IMR-90 (cell line): ENCODE measurements at regions not wholly inside any gene's neighbourhood (a gene's known extent, or its start where the extent isn't known, plus 50 kb on each side); places are given as distances from the start of the nearest gene placed in this dataset.

Source experiments
- ATAC-seq: fragments of 200-7000 bp; cut with Tn5 transposase; 2 replicates; pipeline ENCODE4 v1.9.1; 2020; ENCODE audit warnings: low read depth, mild to moderate bottlenecking, moderate library complexity
- BruUV-seq: library from RNA; stranded (reverse); fragments of 400-500 nt; replicated peaks from 2 replicates; lab custom pipeline; 2021; lab: Mats Ljungman, UMichigan
- CTCF ChIA-PET: fragments of 300-600 bp; formaldehyde crosslinking; extraction: SDS; loops from one replicate; lab custom pipeline; 2021; ENCODE audit warnings: antibody characterized with exemption; lab: Yijun Ruan, JAX
- POLR2A ChIA-PET: fragments of 300-600 bp; sonication (Branson Sonifier 250); formaldehyde crosslinking; loops from one replicate; lab custom pipeline; 2022; ENCODE audit warnings: antibody characterized with exemption; ENCODE audit not compliant: unreplicated experiment; lab: Charles Lee
- DNase-seq: peaks from one replicate; pipeline ENCODE4 v3.0.0; 2013
- H2AFZ ChIP-seq: replicated peaks from 2 replicates; pipeline ENCODE3; 2013; ENCODE audit warnings: low read length, mild to moderate bottlenecking; ENCODE audit not compliant: poor library complexity
- H2AK5ac ChIP-seq: 2 replicates; pipeline ENCODE4 v1.6.1; 2013; ENCODE audit warnings: low read depth, low read length, inconsistent platforms
- H2AK9ac ChIP-seq: replicated peaks from 2 replicates; pipeline ENCODE3; 2013; ENCODE audit warnings: mild to moderate bottlenecking, low read depth, low read length, moderate library complexity; ENCODE audit not compliant: poor library complexity
- H2BK120ac ChIP-seq: 2 replicates; pipeline ENCODE4 v1.6.1; 2013; ENCODE audit warnings: low read depth, low read length, inconsistent platforms
- H2BK15ac ChIP-seq: 3 replicates; pipeline ENCODE4 v1.6.1; 2013; ENCODE audit warnings: low read depth, low read length, inconsistent platforms
- H2BK20ac ChIP-seq: 2 replicates; pipeline ENCODE4 v1.6.1; 2013; ENCODE audit warnings: low read depth, mild to moderate bottlenecking, inconsistent platforms, low read length, moderate library complexity
- H2BK5ac ChIP-seq: 2 replicates; pipeline ENCODE4 v1.6.1; 2013; ENCODE audit warnings: mild to moderate bottlenecking, low read depth, low read length, inconsistent platforms; ENCODE audit not compliant: poor library complexity, severe bottlenecking
- H3K14ac ChIP-seq: replicated peaks from 2 replicates; pipeline ENCODE4 v1.6.1; 2013; ENCODE audit warnings: low read depth, low read length, inconsistent platforms
- H3K18ac ChIP-seq: 2 replicates; pipeline ENCODE4 v1.6.1; 2013; ENCODE audit warnings: low read depth, low read length, control low read depth
- H3K23ac ChIP-seq: 2 replicates; pipeline ENCODE4 v1.6.1; 2013; ENCODE audit warnings: low read depth, low read length, inconsistent platforms
- H3K27ac ChIP-seq: 2 replicates; pipeline ENCODE4 v1.5.1; 2013; ENCODE audit warnings: mild to moderate bottlenecking, control low read depth, low read length; ENCODE audit not compliant: insufficient read depth
- H3K27me3 ChIP-seq: 2 replicates; pipeline ENCODE4 v1.6.1; 2013; ENCODE audit warnings: low read length; ENCODE audit not compliant: control insufficient read depth, insufficient read depth
- H3K36me3 ChIP-seq: 2 replicates; pipeline ENCODE4 v1.6.1; 2013; ENCODE audit warnings: low read length, mixed read lengths; ENCODE audit not compliant: control insufficient read depth, insufficient read depth
- H3K4ac ChIP-seq: 2 replicates; pipeline ENCODE4 v1.6.1; 2013; ENCODE audit warnings: low read depth, low read length, inconsistent platforms
- H3K4me1 ChIP-seq: 2 replicates; pipeline ENCODE4 v1.6.1; 2013; ENCODE audit warnings: low read length, mixed read lengths; ENCODE audit not compliant: control insufficient read depth, insufficient read depth
- H3K4me2 ChIP-seq: 2 replicates; pipeline ENCODE4 v1.6.1; 2013; ENCODE audit warnings: low read depth, mild to moderate bottlenecking, control low read depth, low read length, moderate library complexity
- H3K4me3 ChIP-seq: 2 replicates; pipeline ENCODE4 v1.5.1; 2013; ENCODE audit warnings: low read depth, mild to moderate bottlenecking, control low read depth, low read length, moderate library complexity; ENCODE audit not compliant: insufficient read depth
- H3K56ac ChIP-seq: 2 replicates; pipeline ENCODE4 v1.6.1; 2013; ENCODE audit warnings: low read length, inconsistent platforms; ENCODE audit not compliant: insufficient read depth; ENCODE audit errors: extremely low read depth
- H3K79me1 ChIP-seq, 2 experiments: 2 replicates each; pipeline ENCODE4 v1.6.1; 2013; ENCODE audit warnings: low read length in 2 of 2, inconsistent platforms in 1 of 2, low read depth in 1 of 2
- H3K9ac ChIP-seq: 2 replicates; pipeline ENCODE4 v1.6.1; 2013; ENCODE audit warnings: low read depth, low read length, control low read depth
- H3K9me1 ChIP-seq: 2 replicates; pipeline ENCODE4 v1.6.1; 2013; ENCODE audit warnings: low read length, inconsistent platforms; ENCODE audit not compliant: insufficient read depth
- H3K9me3 ChIP-seq: 2 replicates; pipeline ENCODE4 v1.6.1; 2013; ENCODE audit warnings: low read length; ENCODE audit not compliant: control insufficient read depth, insufficient read depth
- H4K20me1 ChIP-seq: 2 replicates; pipeline ENCODE4 v1.6.1; 2013; ENCODE audit warnings: low read length, inconsistent platforms; ENCODE audit not compliant: insufficient read depth
- H4K5ac ChIP-seq: 2 replicates; pipeline ENCODE4 v1.6.1; 2013; ENCODE audit warnings: mild to moderate bottlenecking, low read depth, low read length, control low read depth
- H4K8ac ChIP-seq, 2 experiments: 2 replicates each; pipeline ENCODE4 v1.6.1; 2013; ENCODE audit warnings: low read depth in 2 of 2, low read length in 2 of 2, control low read depth in 1 of 2, inconsistent platforms in 1 of 2
- H4K91ac ChIP-seq: 2 replicates; pipeline ENCODE4 v1.6.1; 2013; ENCODE audit warnings: low read depth, low read length, inconsistent platforms; ENCODE audit not compliant: insufficient read depth
- MAZ ChIP-seq: IDR thresholded peaks from 2 replicates; pipeline ENCODE4 v1.6.1; 2012; ENCODE audit warnings: low read depth, mild to moderate bottlenecking, low read length, improper control_type of control experiment, moderate library complexity, borderline replicate concordance
- NFE2L2 ChIP-seq: fragments of 150-350 bp; IDR thresholded peaks from 2 replicates; pipeline ENCODE4 v1.6.1; 2016; ENCODE audit warnings: low read depth, mild to moderate bottlenecking, low read length
- POLR2A ChIP-seq: IDR thresholded peaks from 2 replicates; pipeline ENCODE4 v1.6.1; 2012; ENCODE audit warnings: mild to moderate bottlenecking, low read depth, low read length
- RAD21 ChIP-seq: IDR thresholded peaks from 2 replicates; pipeline ENCODE4 v1.6.1; 2012; ENCODE audit warnings: low read length, improper control_type of control experiment
- WGBS, 2 experiments: methylation state at CpG; one replicate each; pipeline versions ENCODE4 v1.1.5 to v1.1.7; 2013; ENCODE audit warnings: missing lambda C conversion rate in 2 of 2; ENCODE audit not compliant: insufficient read length in 1 of 2; ENCODE audit errors: extremely low coverage in 2 of 2; 5-methylcytosine and 5-hydroxymethylcytosine counted together
- dilution Hi-C: fragments of 300-500 bp; cut with HindIII; formaldehyde crosslinking; loops from one replicate; pipeline ENCODE4 v1.14.3; 2018; ENCODE audit warnings: low sequenced_read_pairs; ENCODE audit not compliant: unreplicated experiment
- in situ Hi-C: fragments of 300-500 bp; cut with MboI; formaldehyde crosslinking; loops from 3 replicates; pipeline ENCODE4 v1.14.3; 2019; ENCODE audit warnings: low sequenced_read_pairs, inconsistent platforms, mixed read lengths
- intact Hi-C: fragments of 100-400 bp; cut with micrococcal nuclease; formaldehyde crosslinking; loops from 2 replicates; pipeline ENCODE4 v1.10.0; 2022
- TF ChIP-seq, protein P1 (sequence below): fragments of 150-350 bp; IDR thresholded peaks from 2 replicates; pipeline ENCODE4 v1.6.1; 2016; ENCODE audit warnings: low read depth, mild to moderate bottlenecking, low read length, moderate library complexity, borderline replicate concordance

DNA sequence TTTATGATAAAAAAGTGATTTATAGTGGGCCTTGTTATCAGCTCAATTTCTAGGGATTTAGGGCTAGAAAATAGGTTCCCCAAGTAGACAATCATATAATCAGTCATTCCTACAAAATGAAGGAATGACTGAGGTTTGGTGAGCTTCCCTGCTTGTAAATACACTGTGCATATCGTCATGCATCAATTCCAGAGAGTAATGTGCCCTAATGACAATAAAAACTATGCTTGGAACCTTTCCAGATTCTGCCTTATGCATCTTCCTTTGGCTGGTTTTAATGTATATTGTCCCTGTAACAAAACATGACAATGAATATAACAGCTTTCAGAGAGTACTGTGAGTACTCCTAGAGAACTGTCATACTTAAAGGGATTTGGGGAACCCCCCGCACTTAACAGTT, 1310.9 kb downstream of the PCDH7 start:
- H3K23ac ChIP-seq: no peak overlapping the region
- no peak overlapping the region for H2BK120ac ChIP-seq
- no peak overlapping the region for H3K56ac ChIP-seq
- dilution Hi-C loops (no loop called here), intact Hi-C loops (no loop called here), in situ Hi-C loops (no loop called here)
- H3K9me1 ChIP-seq: no peaks in the 10 kb centered on the region
- H3K79me1 ChIP-seq: no peaks in the 10 kb centered on the region
- H2AK5ac ChIP-seq: no peak overlapping the region
- no peak overlapping the region for H3K4me3 ChIP-seq
- no peak overlapping the region for H3K18ac ChIP-seq
- H3K4me1 ChIP-seq: no peaks in the 10 kb centered on the region
- H3K27me3 ChIP-seq: no peaks in the 10 kb centered on the region
- H4K5ac ChIP-seq: no peak overlapping the region
- WGBS, 2 experiments: no CpG with 5 or more reads among the region's 2 CpGs
- DNase-seq: no peak
- ATAC-seq: no peak
- no peak overlapping the region for H2AFZ ChIP-seq
- no peak overlapping the region for H2BK5ac ChIP-seq
- no peak overlapping the region for H2BK20ac ChIP-seq
- no peak overlapping the region for H3K27ac ChIP-seq
- ChIA-PET CTCF (no interaction called here), POLR2A (no interaction called here)
- no peak overlapping the region for H4K8ac ChIP-seq
- H3K9ac ChIP-seq: no peak overlapping the region
- H2AK9ac ChIP-seq: no peak overlapping the region
- H2BK15ac ChIP-seq: no peak overlapping the region
- H3K14ac ChIP-seq: no peak overlapping the region
- TF ChIP-seq, protein P1, sequence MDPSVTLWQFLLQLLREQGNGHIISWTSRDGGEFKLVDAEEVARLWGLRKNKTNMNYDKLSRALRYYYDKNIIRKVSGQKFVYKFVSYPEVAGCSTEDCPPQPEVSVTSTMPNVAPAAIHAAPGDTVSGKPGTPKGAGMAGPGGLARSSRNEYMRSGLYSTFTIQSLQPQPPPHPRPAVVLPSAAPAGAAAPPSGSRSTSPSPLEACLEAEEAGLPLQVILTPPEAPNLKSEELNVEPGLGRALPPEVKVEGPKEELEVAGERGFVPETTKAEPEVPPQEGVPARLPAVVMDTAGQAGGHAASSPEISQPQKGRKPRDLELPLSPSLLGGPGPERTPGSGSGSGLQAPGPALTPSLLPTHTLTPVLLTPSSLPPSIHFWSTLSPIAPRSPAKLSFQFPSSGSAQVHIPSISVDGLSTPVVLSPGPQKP: no peak
- TF ChIP-seq MAZ (no peak), POLR2A (no peak), NFE2L2 (no peak), RAD21 (no peak)
- H4K91ac ChIP-seq: no peak overlapping the region
- H3K36me3 ChIP-seq: no peaks in the 10 kb centered on the region
- H3K9me3 ChIP-seq: no peaks in the 10 kb centered on the region
- BruUV-seq: no TSS peak
- no peaks in the 10 kb centered on the region for H4K20me1 ChIP-seq
- no peak overlapping the region for H3K4me2 ChIP-seq
- no peak overlapping the region for H3K4ac ChIP-seq
